GM12878 (cell line): ENCODE measurements at regions not wholly inside any gene's neighbourhood (a gene's known extent, or its start where the extent isn't known, plus 50 kb on each side); places are given as distances from the start of the nearest gene placed in this dataset.

Experiments used
- ATAC-seq: fragments of 200-7000 bp; cut with Tn5 transposase; 3 replicates; pipeline ENCODE4 v1.9.1; 2020; ENCODE audit warnings: mild to moderate bottlenecking, moderate library complexity
- BruUV-seq: library from RNA; stranded (reverse); fragments of 400-500 nt; replicated peaks from 2 replicates; lab custom pipeline; 2021; lab: Mats Ljungman, UMichigan
- CTCF ChIA-PET: fragments of 300-600 bp; sonication (Branson Sonifier 250); formaldehyde crosslinking; extraction: SDS; loops from one replicate; lab custom pipeline; 2021; ENCODE audit warnings: inconsistent platforms; lab: Yijun Ruan, JAX
- POLR2A ChIA-PET: fragments of 350-600 bp; formaldehyde crosslinking; extraction: SDS; loops from one replicate; lab custom pipeline; 2021; ENCODE audit warnings: inconsistent platforms; lab: Charles Lee
- RAD21 ChIA-PET: fragments of 300-600 bp; sonication (Branson Sonifier 250); formaldehyde crosslinking; loops from one replicate; lab custom pipeline; 2023; ENCODE audit warnings: antibody characterized with exemption; ENCODE audit not compliant: unreplicated experiment; lab: Charles Lee
- SMC1A ChIA-PET: fragments of 300-600 bp; sonication (Branson Sonifier 250); formaldehyde crosslinking; loops from one replicate; lab custom pipeline; 2023; ENCODE audit not compliant: unreplicated experiment, uncharacterized antibody; lab: Charles Lee
- DNase-seq: peaks from one replicate; pipeline ENCODE4 v3.0.0-alpha.2; 2011; ENCODE audit warnings: low read depth, low spot score
- FAIRE-seq: peaks from 3 replicates; lab custom pipeline; 2011; peaks lifted over from hg19 to GRCh38; lab: Jason Lieb, UNC
- H2AFZ ChIP-seq: 2 replicates; pipeline ENCODE4 v1.6.0; 2011; ENCODE audit warnings: low read depth, low read length, control low read depth; ENCODE audit not compliant: control insufficient read depth
- H3K27ac ChIP-seq: 2 replicates; pipeline ENCODE4 v1.5.1; 2011; ENCODE audit warnings: control low read depth; ENCODE audit not compliant: control insufficient read depth, insufficient read depth
- H3K27me3 ChIP-seq, 2 experiments: replicated peaks in 1 of 2; 2 replicates each; pipeline versions ENCODE4 v1.6.0 to v1.6.1; 2011; ENCODE audit warnings: low read length in 1 of 2; ENCODE audit not compliant: control insufficient read depth in 2 of 2, insufficient read depth in 2 of 2
- H3K36me3 ChIP-seq, 2 experiments: 2 replicates each; pipeline ENCODE4 v1.5.1; 2011; ENCODE audit warnings: low read length in 1 of 2; ENCODE audit not compliant: control insufficient read depth in 2 of 2, insufficient read depth in 2 of 2
- H3K4me1 ChIP-seq: 2 replicates; pipeline ENCODE4 v1.6.1; 2011; ENCODE audit warnings: mild to moderate bottlenecking, low read length, moderate library complexity, mixed read lengths; ENCODE audit not compliant: control insufficient read depth, insufficient read depth
- H3K4me2 ChIP-seq: 2 replicates; pipeline ENCODE4 v1.6.0; 2011; ENCODE audit warnings: control low read depth; ENCODE audit not compliant: control insufficient read depth, insufficient read depth
- H3K4me3 ChIP-seq: fragments of 200-600 bp; sonication (generic); 2 replicates; pipeline ENCODE4 v1.5.1; 2016
- H3K79me2 ChIP-seq: 2 replicates; pipeline ENCODE4 v1.6.0; 2011; ENCODE audit warnings: low read length; ENCODE audit not compliant: control insufficient read depth, insufficient read depth
- H3K9ac ChIP-seq: 2 replicates; pipeline ENCODE4 v1.8.0; 2011; ENCODE audit warnings: low read length, control low read depth, mixed read lengths; ENCODE audit not compliant: control insufficient read depth, insufficient read depth
- H3K9me3 ChIP-seq: replicated peaks from 3 replicates; pipeline ENCODE4 v1.5.1; 2011; ENCODE audit warnings: mild to moderate bottlenecking, low read length; ENCODE audit not compliant: control insufficient read depth, insufficient read depth
- H4K20me1 ChIP-seq: 2 replicates; pipeline ENCODE4 v1.6.0; 2011; ENCODE audit not compliant: control insufficient read depth, insufficient read depth
- MYB ChIP-seq: fragments of 150-350 bp; IDR thresholded peaks from 2 replicates; pipeline ENCODE4 v1.6.1; 2014; ENCODE audit warnings: mild to moderate bottlenecking, low read depth, low read length, borderline replicate concordance
- WGBS: methylation state at CpG from one replicate; pipeline ENCODE4 v1.1.6; 2016; ENCODE audit warnings: low lambda C conversion rate; ENCODE audit not compliant: insufficient replicate concordance, insufficient coverage; ENCODE audit errors: missing lambda C conversion rate; 5-methylcytosine and 5-hydroxymethylcytosine counted together
- in situ Hi-C: fragments of 300-500 bp; cut with MboI; formaldehyde crosslinking; loops from 9 replicates; pipeline ENCODE4 v1.14.3; 2018; ENCODE audit warnings: mixed read lengths
- intact Hi-C: fragments of 100-400 bp; cut with micrococcal nuclease; formaldehyde crosslinking; loops from one replicate; pipeline ENCODE4 v1.14.2; 2022; ENCODE audit not compliant: unreplicated experiment
- TF ChIP-seq, protein P1 (sequence below): fragments of 150-350 bp; IDR thresholded peaks from 2 replicates; pipeline ENCODE4 v1.6.1; 2014; ENCODE audit warnings: mild to moderate bottlenecking, low read depth, low read length
- TF ChIP-seq, protein P2 (sequence below): IDR thresholded peaks from 2 replicates; pipeline ENCODE4 v1.6.1; 2011; ENCODE audit warnings: mild to moderate bottlenecking, low read depth, low read length, moderate library complexity; ENCODE audit not compliant: insufficient replicate concordance

DNA sequence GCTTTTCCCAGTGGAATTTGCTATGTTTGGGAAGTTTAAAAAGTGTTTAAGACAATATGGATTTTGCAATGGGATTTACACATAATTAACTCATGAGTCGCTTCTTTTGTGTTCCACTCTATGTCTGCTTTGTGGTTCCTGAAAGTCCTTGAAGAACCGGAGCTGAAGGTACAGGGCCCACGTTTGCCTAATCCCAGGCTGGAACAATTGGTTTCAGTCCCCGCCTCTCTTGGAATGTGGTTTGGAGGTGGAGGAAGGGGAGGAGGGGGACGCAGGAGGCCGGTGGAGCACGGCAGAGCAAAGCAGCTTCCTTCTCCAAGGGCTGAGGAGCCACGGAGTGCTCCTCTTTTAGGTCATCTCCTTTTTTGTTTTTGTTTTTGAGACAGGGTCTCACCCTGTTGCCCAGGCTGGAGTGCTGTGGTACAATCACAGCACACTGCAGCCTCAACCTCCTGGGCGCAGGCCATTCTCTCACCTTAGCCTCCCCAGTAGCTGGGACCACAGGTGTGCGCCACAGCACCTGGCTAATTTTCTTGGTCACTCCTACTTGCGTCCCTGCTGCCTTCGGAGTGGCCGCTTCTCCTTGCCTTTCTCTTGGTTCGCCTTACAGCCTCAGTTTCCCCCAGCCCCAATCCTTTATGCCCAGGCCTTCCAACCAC lies 129.5 kb upstream of the ERRFI1 start (continued):
- TF ChIP-seq, protein P1, sequence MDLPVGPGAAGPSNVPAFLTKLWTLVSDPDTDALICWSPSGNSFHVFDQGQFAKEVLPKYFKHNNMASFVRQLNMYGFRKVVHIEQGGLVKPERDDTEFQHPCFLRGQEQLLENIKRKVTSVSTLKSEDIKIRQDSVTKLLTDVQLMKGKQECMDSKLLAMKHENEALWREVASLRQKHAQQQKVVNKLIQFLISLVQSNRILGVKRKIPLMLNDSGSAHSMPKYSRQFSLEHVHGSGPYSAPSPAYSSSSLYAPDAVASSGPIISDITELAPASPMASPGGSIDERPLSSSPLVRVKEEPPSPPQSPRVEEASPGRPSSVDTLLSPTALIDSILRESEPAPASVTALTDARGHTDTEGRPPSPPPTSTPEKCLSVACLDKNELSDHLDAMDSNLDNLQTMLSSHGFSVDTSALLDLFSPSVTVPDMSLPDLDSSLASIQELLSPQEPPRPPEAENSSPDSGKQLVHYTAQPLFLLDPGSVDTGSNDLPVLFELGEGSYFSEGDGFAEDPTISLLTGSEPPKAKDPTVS = no peak
- TF ChIP-seq, all 136 proteins: peak for 0

DNA sequence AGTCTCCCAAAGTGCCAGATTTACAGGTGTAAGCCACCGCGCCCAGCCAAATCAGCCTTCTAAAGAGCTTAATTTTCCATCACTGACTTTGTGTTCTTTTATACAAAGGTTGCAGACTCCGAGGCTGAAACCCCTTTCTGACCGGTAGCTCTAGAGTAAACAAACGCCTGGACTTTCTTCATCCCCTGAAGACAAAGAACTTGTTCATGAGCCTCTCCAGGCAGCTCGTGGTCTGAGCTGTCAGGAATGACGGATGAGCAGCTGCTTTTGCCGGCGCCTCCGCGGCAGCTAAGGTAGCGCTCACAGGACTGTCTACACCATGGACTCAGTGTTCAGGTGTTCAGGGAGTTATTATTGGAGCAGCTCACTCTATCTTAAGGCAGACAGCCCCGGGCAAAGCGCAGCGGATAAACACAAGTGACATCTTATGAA lies 128.5 kb upstream of the ERRFI1 start:
- WGBS = 44% methylated on average over 15 of the region's 15 CpGs
- no peak for ATAC-seq
- no peak overlapping the region for H3K4me3 ChIP-seq
- H4K20me1 ChIP-seq = no peaks in the 10 kb centered on the region
- no peak for DNase-seq
- no peak overlapping the region for H2AFZ ChIP-seq
- RAD21 ChIA-PET = interaction anchor here (2.0 kb wide), 1 partner anchor 13 kb away, joined by 10 read pairs; no protein-coding TSS in a partner anchor
- no peaks in the 10 kb centered on the region for H3K27me3 ChIP-seq
- peaks cover 7% of the 10 kb centered on the region for H3K4me1 ChIP-seq
- H3K27ac ChIP-seq = no peak overlapping the region
- intact Hi-C loops (no loop called here), in situ Hi-C loops (no loop called here)
- FAIRE-seq = no peak
- H3K79me2 ChIP-seq = no peaks in the 10 kb centered on the region
- no peak overlapping the region for H3K9ac ChIP-seq
- H3K36me3 ChIP-seq = no peaks in the 10 kb centered on the region
- no TSS peak for BruUV-seq
- POLR2A ChIA-PET = no interaction called here
- TF ChIP-seq, protein P2, sequence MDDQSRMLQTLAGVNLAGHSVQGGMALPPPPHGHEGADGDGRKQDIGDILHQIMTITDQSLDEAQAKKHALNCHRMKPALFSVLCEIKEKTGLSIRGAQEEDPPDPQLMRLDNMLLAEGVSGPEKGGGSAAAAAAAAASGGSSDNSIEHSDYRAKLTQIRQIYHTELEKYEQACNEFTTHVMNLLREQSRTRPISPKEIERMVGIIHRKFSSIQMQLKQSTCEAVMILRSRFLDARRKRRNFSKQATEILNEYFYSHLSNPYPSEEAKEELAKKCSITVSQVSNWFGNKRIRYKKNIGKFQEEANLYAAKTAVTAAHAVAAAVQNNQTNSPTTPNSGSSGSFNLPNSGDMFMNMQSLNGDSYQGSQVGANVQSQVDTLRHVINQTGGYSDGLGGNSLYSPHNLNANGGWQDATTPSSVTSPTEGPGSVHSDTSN = peak; percentile 78
- TF ChIP-seq MYB = no peak
- SMC1A ChIA-PET = interaction anchor here (0.6 to 1.5 kb wide), 4 partner anchors 12 to 46 kb away, joined by 3 to 9 read pairs (median 4); no protein-coding TSS in a partner anchor
- no peak overlapping the region for H3K4me2 ChIP-seq
- CTCF ChIA-PET = interaction anchor here (0.6 kb wide), 1 partner anchor 15 kb away, joined by 3 read pairs; no protein-coding TSS in a partner anchor
- no peaks in the 10 kb centered on the region; the same call in 2 of the 3 replicates for H3K9me3 ChIP-seq
